ENCODE measurements at regions not wholly inside any gene's neighbourhood (a gene's known extent, or its start where the extent isn't known, plus 50 kb on each side); places are given as distances from the start of the nearest gene placed in this dataset.

DNA sequence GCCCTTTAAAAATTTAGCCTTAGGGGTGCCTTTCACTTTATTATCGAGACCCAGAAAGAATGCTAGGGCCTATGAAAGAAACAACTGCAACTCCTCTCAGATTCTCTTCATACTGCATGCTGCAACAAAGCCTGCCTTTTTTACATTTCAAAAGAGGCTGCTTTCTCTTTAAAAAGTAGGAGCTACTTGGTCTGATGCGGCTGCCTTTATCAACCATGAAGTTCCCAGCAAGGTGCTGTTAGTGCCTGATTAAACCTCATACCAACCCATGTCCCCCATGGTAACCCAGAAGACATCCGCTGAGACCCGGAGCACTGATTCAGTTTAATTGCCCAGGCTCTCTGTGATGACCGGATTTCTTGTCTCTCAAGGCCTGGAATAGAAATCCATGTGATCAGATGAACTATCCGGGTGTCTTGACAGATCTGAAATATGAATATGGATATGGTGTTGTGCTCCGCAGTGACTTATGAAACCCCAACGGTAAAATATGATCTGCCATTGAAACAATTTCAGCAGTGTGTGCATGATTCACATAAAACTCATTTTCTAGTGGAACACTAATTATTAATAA lies 368.3 kb downstream of the ZNF521 start:
- TF ChIP-seq, protein P1, sequence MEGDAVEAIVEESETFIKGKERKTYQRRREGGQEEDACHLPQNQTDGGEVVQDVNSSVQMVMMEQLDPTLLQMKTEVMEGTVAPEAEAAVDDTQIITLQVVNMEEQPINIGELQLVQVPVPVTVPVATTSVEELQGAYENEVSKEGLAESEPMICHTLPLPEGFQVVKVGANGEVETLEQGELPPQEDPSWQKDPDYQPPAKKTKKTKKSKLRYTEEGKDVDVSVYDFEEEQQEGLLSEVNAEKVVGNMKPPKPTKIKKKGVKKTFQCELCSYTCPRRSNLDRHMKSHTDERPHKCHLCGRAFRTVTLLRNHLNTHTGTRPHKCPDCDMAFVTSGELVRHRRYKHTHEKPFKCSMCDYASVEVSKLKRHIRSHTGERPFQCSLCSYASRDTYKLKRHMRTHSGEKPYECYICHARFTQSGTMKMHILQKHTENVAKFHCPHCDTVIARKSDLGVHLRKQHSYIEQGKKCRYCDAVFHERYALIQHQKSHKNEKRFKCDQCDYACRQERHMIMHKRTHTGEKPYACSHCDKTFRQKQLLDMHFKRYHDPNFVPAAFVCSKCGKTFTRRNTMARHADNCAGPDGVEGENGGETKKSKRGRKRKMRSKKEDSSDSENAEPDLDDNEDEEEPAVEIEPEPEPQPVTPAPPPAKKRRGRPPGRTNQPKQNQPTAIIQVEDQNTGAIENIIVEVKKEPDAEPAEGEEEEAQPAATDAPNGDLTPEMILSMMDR (IDR thresholded peaks at IDR 0.05) = no peak
- no peak for TF ChIP-seq POLR2A (IDR thresholded peaks at IDR 0.05)

All from testis (tissue), 2 donors.